GM12878 (cell line): ENCODE measurements at regions not wholly inside any gene's neighbourhood (a gene's known extent, or its start where the extent isn't known, plus 50 kb on each side); places are given as distances from the start of the nearest gene placed in this dataset.

Source experiments
- CBFB ChIP-seq: IDR thresholded peaks from 2 replicates; pipeline ENCODE4 v1.6.1; 2016; ENCODE audit warnings: antibody characterized with exemption, low read depth
- NBN ChIP-seq: fragments of 450-650 bp; IDR thresholded peaks from 2 replicates; pipeline ENCODE4 v1.6.1; 2016
- NFXL1 ChIP-seq: fragments of 450-650 bp; IDR thresholded peaks from 2 replicates; pipeline ENCODE4 v1.6.1; 2017; ENCODE audit warnings: antibody characterized with exemption, mild to moderate bottlenecking, borderline replicate concordance
- PAX5 ChIP-seq: IDR thresholded peaks from 2 replicates; pipeline ENCODE4 v1.6.1; 2011; ENCODE audit warnings: low read depth, low read length, borderline replicate concordance
- POLR2AphosphoS5 ChIP-seq: IDR thresholded peaks from 2 replicates; pipeline ENCODE4 v1.6.1; 2011; ENCODE audit warnings: mild to moderate bottlenecking, low read length, inconsistent platforms
- SIX5 ChIP-seq: IDR thresholded peaks from 2 replicates; pipeline ENCODE4 v1.6.1; 2011; ENCODE audit warnings: mild to moderate bottlenecking, low read depth, low read length, moderate library complexity; ENCODE audit not compliant: severe bottlenecking
- TAF1 ChIP-seq: IDR thresholded peaks from 2 replicates; pipeline ENCODE4 v1.6.1; 2011; ENCODE audit warnings: mild to moderate bottlenecking, low read depth, low read length, borderline replicate concordance

DNA sequence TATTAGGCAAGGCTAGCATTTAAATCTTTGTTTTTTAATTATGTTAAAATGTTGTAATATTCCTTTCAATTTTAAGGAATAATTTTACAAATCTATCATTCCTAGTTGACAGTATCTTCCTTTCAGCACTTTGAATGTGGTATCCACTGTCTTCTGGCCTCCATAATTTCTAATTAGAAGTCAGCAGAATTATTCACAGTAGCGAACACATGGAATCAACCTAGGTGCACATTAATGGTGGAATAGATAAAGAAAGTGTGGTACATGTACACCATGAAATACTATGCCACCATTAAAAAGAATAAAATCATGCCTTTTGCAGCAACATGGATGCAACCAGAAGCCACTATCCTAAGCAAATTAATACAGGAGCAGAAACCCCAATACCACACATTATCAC lies 1887.8 kb downstream of the PCDH7 start:
- TF ChIP-seq POLR2AphosphoS5 = no peak
- TF ChIP-seq NBN = no peak
- TF ChIP-seq NFXL1 = no peak
- no peak for TF ChIP-seq CBFB
- TF ChIP-seq TAF1 = no peak
- no peak for TF ChIP-seq PAX5
- TF ChIP-seq SIX5 = no peak
